ENCODE measurements at regions not wholly inside any gene's neighbourhood (a gene's known extent, or its start where the extent isn't known, plus 50 kb on each side); places are given as distances from the start of the nearest gene placed in this dataset.
A peak's percentile ranks its signal among the peaks of the same experiment; 100 is the strongest.

DNA sequence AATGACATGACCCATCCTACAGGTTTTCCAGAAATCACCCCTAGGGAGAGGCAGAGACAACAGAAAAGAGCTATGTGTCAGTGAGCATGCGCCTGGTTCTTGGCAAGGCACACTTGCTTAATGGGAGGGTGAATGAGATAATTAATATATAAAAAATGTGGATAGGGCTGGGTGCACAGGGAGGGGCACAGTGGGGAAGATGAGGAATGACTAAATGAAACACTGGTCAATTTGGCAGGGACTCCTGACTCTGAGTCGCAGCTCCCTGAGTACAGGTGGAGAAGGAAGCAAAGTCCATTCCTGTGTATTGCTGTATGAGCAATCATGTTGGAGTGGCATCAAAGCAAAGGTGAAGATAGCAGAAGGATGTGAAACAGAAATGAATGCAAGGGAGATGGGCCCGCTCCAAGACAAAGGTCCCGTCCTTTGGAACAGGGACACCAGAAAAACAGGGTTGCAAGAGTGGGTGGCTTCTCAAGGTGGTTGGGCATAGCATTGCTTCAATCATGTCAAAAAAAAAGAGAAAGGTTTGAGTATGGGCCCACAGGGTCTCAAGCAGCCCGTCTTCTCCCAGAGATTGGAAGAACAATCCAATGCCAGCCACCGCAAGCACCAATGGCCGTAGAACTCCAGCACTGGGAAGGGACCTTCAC lies 278.4 kb upstream of the AGTR2 start:
- DNase-seq (ENCODE audit: low spot score in 2 of 2): no peak
- intact Hi-C loops (cut with DNase I): no loop called here
- no peaks in the 10 kb centered on the region for H3K36me3 ChIP-seq
- H3K4me3 ChIP-seq: peak overlapping the region; percentile 41 to 55
- H3K9me3 ChIP-seq: peaks cover 6 to 12% of the 10 kb centered on the region in 2 donors
- H3K4me1 ChIP-seq: peaks cover 0 to 2% of the 10 kb centered on the region in 2 donors
- TF ChIP-seq, protein P1, sequence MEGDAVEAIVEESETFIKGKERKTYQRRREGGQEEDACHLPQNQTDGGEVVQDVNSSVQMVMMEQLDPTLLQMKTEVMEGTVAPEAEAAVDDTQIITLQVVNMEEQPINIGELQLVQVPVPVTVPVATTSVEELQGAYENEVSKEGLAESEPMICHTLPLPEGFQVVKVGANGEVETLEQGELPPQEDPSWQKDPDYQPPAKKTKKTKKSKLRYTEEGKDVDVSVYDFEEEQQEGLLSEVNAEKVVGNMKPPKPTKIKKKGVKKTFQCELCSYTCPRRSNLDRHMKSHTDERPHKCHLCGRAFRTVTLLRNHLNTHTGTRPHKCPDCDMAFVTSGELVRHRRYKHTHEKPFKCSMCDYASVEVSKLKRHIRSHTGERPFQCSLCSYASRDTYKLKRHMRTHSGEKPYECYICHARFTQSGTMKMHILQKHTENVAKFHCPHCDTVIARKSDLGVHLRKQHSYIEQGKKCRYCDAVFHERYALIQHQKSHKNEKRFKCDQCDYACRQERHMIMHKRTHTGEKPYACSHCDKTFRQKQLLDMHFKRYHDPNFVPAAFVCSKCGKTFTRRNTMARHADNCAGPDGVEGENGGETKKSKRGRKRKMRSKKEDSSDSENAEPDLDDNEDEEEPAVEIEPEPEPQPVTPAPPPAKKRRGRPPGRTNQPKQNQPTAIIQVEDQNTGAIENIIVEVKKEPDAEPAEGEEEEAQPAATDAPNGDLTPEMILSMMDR (IDR thresholded peaks at IDR 0.05): no peak
- H3K27ac ChIP-seq: peak overlapping the region; percentile 10 to 52
- no peaks in the 10 kb centered on the region for H3K27me3 ChIP-seq

DNA sequence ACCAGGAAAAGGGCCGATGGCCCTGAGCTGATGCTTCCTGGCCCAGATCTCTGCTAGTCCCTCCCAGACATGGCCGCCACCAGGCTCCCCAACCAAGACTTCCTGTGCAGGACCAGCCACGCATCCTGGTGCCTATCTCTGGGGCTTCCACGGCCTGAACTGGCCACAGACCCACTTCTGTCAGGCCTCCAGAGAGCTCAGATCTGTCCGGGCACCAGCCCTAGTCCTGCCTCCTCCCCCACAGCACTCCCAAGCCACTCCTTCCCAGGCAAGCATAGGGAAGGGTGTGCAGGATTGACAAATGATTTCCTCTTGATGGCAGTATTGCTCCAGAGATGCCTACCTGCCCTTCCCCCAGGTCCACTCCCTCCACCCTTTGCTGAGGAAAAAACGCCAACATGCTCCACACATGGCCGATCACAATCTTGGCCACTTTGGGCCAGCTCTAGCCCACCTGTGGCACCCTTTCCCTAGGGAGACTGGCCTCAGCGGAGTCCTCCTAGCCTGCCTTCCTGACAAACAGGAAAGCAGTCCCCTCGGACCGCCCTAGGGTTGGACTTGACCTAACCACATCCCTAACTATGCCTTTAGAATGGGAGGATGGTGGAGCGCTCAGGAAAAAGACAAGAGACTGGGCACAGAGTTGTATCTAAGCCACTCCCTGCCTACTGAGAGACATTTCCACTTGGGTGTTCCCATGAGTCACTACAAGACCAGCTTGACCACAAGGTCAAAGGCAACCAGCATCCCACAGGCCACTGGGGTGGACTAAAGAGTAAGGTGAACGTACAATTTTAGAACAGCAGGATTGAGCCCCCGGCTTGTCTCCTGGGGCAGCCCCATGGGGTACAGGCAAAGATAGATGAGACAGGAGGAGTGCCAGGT lies 277.5 kb upstream of the AGTR2 start:
- peaks cover 6 to 15% of the 10 kb centered on the region in 2 donors for H3K9me3 ChIP-seq
- TF ChIP-seq, protein P1 (IDR thresholded peaks at IDR 0.05): peak; percentile 40 to 57 (median 49)
- intact Hi-C loops (cut with DNase I): no loop called here
- no peaks in the 10 kb centered on the region for H3K27me3 ChIP-seq
- H3K4me3 ChIP-seq: peak overlapping the region; percentile 41 to 55
- DNase-seq (ENCODE audit: low spot score in 2 of 2): peak in 1 of 2 donors; percentile 74
- peak overlapping the region; percentile 10 to 52 for H3K27ac ChIP-seq
- H3K4me1 ChIP-seq: peaks cover 0 to 2% of the 10 kb centered on the region in 2 donors
- no peaks in the 10 kb centered on the region for H3K36me3 ChIP-seq

DNA sequence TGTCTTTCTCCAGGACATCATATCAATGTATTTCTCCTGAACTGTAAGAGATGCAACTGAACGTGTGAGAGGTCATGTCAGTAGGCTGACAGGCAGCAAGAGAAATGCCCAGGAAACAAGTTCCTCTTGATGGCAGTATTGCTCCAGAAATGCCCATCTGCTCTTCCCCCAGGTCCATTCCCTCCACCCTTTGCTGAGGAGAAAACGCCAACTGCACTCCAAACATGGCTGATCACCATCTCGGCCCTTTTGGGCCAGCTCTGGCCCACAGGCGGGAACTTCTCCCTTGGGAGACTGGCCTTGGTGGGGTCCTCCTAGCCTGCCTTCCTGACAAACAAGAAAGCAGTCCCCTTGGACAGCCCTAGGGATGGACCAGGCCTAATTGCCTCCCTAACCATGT lies 276.5 kb upstream of the AGTR2 start:
- peaks cover 6 to 20% of the 10 kb centered on the region in 2 donors for H3K9me3 ChIP-seq
- no peaks in the 10 kb centered on the region for H3K27me3 ChIP-seq
- no peak overlapping the region for H3K27ac ChIP-seq
- DNase-seq (ENCODE audit: low spot score in 2 of 2): peak in 1 of 2 donors; percentile 65
- TF ChIP-seq, protein P1 (IDR thresholded peaks at IDR 0.05): peak in 2 of 3 experiments; percentile 17 to 49
- H3K4me1 ChIP-seq: peaks cover 0 to 2% of the 10 kb centered on the region in 2 donors
- intact Hi-C loops (cut with DNase I): no loop called here
- H3K36me3 ChIP-seq: no peaks in the 10 kb centered on the region
- no peak overlapping the region for H3K4me3 ChIP-seq

- Histone ChIP-seq H3K9me3 (peaks cover 4 to 10% of the 10 kb centered on the region in 2 donors), H3K4me1 (peaks cover 0 to 2% of the 10 kb centered on the region in 2 donors), H3K27ac (no peak overlapping the region), H3K27me3 (no peaks in the 10 kb centered on the region), H3K4me3 (no peak overlapping the region), H3K36me3 (no peaks in the 10 kb centered on the region)
- intact Hi-C loops (cut with DNase I): no loop called here
- TF ChIP-seq, protein P1 (IDR thresholded peaks at IDR 0.05): no peak
- no peak for DNase-seq (ENCODE audit: low spot score in 2 of 2)
Measured at GRCh38 chrX:115895678-115896329, 274.7 kb upstream of the AGTR2 start.

DNA sequence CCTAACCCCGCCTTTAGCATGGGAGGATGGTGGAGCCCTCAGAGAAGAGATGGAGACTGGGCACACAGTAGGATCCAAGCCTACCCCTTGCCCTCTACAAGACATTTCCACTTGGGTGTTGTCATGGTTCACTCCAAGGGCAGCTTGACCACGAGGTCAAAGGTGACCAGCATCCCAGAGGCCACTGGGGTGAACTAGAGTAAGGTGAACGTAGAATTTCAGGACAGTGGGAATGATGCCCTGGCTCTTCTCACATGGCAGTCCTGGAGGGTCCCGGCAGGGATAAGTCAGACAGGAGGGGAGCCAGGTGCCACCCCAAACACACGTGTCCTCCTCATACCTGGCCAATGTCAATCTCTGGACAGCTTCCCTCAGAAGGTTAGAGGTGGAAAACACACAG lies 274.2 kb upstream of the AGTR2 start:
- no peaks in the 10 kb centered on the region for H3K27me3 ChIP-seq
- DNase-seq (ENCODE audit: low spot score in 2 of 2): no peak
- no peak overlapping the region for H3K27ac ChIP-seq
- intact Hi-C loops (cut with DNase I): no loop called here
- TF ChIP-seq, protein P1 (IDR thresholded peaks at IDR 0.05): no peak
- peaks cover 0 to 2% of the 10 kb centered on the region in 2 donors for H3K4me1 ChIP-seq
- H3K36me3 ChIP-seq: no peaks in the 10 kb centered on the region
- no peak overlapping the region for H3K4me3 ChIP-seq
- peaks cover 4 to 8% of the 10 kb centered on the region in 2 donors for H3K9me3 ChIP-seq
